ENCODE measurements at regions not wholly inside any gene's neighbourhood (a gene's known extent, or its start where the extent isn't known, plus 50 kb on each side); places are given as distances from the start of the nearest gene placed in this dataset.

DNA sequence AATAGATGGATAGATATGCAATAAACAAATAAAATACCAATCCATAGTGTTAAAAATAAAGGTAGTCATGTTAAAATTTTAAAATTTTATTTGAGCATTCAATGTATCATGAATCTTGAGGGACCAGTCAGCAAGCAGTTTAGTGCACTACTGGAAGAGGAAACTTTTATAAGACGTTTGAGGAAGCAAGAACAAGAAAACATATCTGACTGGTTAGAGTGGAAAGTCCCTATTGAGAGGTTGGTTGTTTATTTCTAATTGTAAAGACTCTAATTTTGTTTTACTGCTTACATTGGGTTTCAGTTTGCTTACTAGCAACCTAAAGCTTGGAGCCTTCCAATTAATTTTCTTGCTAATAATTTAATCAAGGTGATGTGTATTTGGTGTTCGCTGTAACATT lies 786.2 kb downstream of the RAB28 start:
- H3K79me1 ChIP-seq (ENCODE audit: low read depth, low read length): no peaks in the 10 kb centered on the region
- H4K5ac ChIP-seq (ENCODE audit: insufficient read length, low read depth, low read length): no peak overlapping the region
- no peak overlapping the region for H3K4ac ChIP-seq (replicated peaks; ENCODE audit: insufficient read length, low read depth, low read length)
- no peaks in the 10 kb centered on the region for H3K9me3 ChIP-seq (ENCODE audit: insufficient read depth in 2 of 2, low read depth in 1 of 2, low read length in 1 of 2)
- H3K23ac ChIP-seq (ENCODE audit: insufficient read length): no peak overlapping the region
- H2BK20ac ChIP-seq (ENCODE audit: low read length): no peak overlapping the region
- no peak overlapping the region for H4K91ac ChIP-seq (replicated peaks; ENCODE audit: insufficient read length, low read length)
- no peaks in the 10 kb centered on the region for H3K79me2 ChIP-seq (ENCODE audit: control insufficient read depth in 1 of 2, insufficient read depth in 2 of 2, low read length in 2 of 2)
- no peak for FAIRE-seq
- no peaks in the 10 kb centered on the region for H3K27me3 ChIP-seq (replicated peaks in 1 of 4; ENCODE audit: control insufficient read depth in 3 of 4, extremely low read depth in 1 of 4, insufficient read depth in 3 of 4, low read length in 3 of 4)
- no peak for DNase-seq (ENCODE audit: low read depth in 1 of 2, low spot score in 2 of 2)
- H4K8ac ChIP-seq (ENCODE audit: extremely low read depth, insufficient read depth, low read length): no peak overlapping the region
- H4K20me1 ChIP-seq (replicated peaks in 1 of 2; ENCODE audit: control insufficient read depth in 1 of 2, insufficient read depth in 2 of 2, low read length in 2 of 2): no peaks in the 10 kb centered on the region
- no peaks in the 10 kb centered on the region for H3K36me3 ChIP-seq (ENCODE audit: control insufficient read depth in 2 of 4, insufficient read depth in 4 of 4, low read length in 3 of 4)
- no peaks in the 10 kb centered on the region for H3K4me1 ChIP-seq (replicated peaks in 1 of 4; ENCODE audit: control insufficient read depth in 3 of 4, insufficient read depth in 4 of 4, low read length in 3 of 4)
- 88% methylated on average over 2 of the region's 2 CpGs; no CpG with 5 or more reads in 1 of the 2 experiments for WGBS, 2 experiments (ENCODE audit: extremely low coverage in 1 of 2, insufficient coverage in 1 of 2, insufficient read length in 1 of 2, insufficient replicate concordance in 2 of 2, low coverage in 1 of 2, low lambda C conversion rate in 2 of 2, missing lambda C conversion rate in 1 of 2)
- no peak overlapping the region for H2BK120ac ChIP-seq (replicated peaks; ENCODE audit: low read depth, low read length)
- H3K4me3 ChIP-seq (ENCODE audit: extremely low read depth in 1 of 4, insufficient read depth in 2 of 4, low read depth in 3 of 4, low read length in 4 of 4): no peak overlapping the region
- H2AK5ac ChIP-seq (ENCODE audit: low read depth, low read length): no peak overlapping the region
- no peak overlapping the region for H3K9ac ChIP-seq (replicated peaks in 1 of 4; ENCODE audit: extremely low read depth in 1 of 4, low read depth in 3 of 4, low read length in 3 of 4)
- no peak overlapping the region for H2BK5ac ChIP-seq (ENCODE audit: low read depth, low read length)
- H3K18ac ChIP-seq (ENCODE audit: extremely low read depth, low read length): no peak overlapping the region
- no peak overlapping the region for H3K14ac ChIP-seq (ENCODE audit: insufficient read length)
- no peak overlapping the region for H2BK12ac ChIP-seq (ENCODE audit: low read depth, low read length)
- H2BK15ac ChIP-seq (ENCODE audit: low read length): no peak overlapping the region
- H3K4me2 ChIP-seq (ENCODE audit: insufficient read depth in 1 of 2, low read depth in 2 of 2, low read length in 2 of 2): no peak overlapping the region
- ChIA-PET POLR2A (ENCODE audit: partially characterized antibody) (no interaction called here), CTCF (ENCODE audit: partially characterized antibody) (no interaction called here)
- no peak overlapping the region for H2AFZ ChIP-seq (ENCODE audit: low read length)
- H3K27ac ChIP-seq (ENCODE audit: low read depth, low read length): no peak overlapping the region
- H3K56ac ChIP-seq (replicated peaks; ENCODE audit: insufficient read length, low read depth, low read length): no peak overlapping the region
- H3K23me2 ChIP-seq (ENCODE audit: low read depth, low read length): no peaks in the 10 kb centered on the region
- TF ChIP-seq POLR2AphosphoS5 (IDR thresholded peaks at IDR 0.05; ENCODE audit: low read depth, low read length): no peak
- TF ChIP-seq GTF2F1 (IDR thresholded peaks at IDR 0.05; ENCODE audit: borderline replicate concordance, low read depth, low read length): no peak
- no peak for TF ChIP-seq CHD1 (IDR thresholded peaks at IDR 0.05; ENCODE audit: low read depth, low read length)
- no peak for TF ChIP-seq CBX8 (IDR thresholded peaks at IDR 0.05; ENCODE audit: borderline replicate concordance, low read depth, low read length)
- no peak for TF ChIP-seq EGR1 (IDR thresholded peaks at IDR 0.05; ENCODE audit: borderline replicate concordance, low read depth, low read length)
